D721Med (cell line): ENCODE measurements at regions not wholly inside any gene's neighbourhood (a gene's known extent, or its start where the extent isn't known, plus 50 kb on each side); places are given as distances from the start of the nearest gene placed in this dataset.

Source experiments
- DNase-seq: peaks from one replicate; pipeline ENCODE4 v3.0.0; 2011; ENCODE audit warnings: low spot score; ENCODE audit not compliant: insufficient read length
- FAIRE-seq: peaks from 2 replicates; lab custom pipeline; 2011; peaks lifted over from hg19 to GRCh38; lab: Jason Lieb, UNC
- TF ChIP-seq, protein P1 (sequence below): IDR thresholded peaks from 2 replicates; pipeline ENCODE4 v1.5.1; 2012; ENCODE audit warnings: mild to moderate bottlenecking, control low read depth; ENCODE audit not compliant: insufficient read depth; ENCODE audit errors: missing control alignments

DNA sequence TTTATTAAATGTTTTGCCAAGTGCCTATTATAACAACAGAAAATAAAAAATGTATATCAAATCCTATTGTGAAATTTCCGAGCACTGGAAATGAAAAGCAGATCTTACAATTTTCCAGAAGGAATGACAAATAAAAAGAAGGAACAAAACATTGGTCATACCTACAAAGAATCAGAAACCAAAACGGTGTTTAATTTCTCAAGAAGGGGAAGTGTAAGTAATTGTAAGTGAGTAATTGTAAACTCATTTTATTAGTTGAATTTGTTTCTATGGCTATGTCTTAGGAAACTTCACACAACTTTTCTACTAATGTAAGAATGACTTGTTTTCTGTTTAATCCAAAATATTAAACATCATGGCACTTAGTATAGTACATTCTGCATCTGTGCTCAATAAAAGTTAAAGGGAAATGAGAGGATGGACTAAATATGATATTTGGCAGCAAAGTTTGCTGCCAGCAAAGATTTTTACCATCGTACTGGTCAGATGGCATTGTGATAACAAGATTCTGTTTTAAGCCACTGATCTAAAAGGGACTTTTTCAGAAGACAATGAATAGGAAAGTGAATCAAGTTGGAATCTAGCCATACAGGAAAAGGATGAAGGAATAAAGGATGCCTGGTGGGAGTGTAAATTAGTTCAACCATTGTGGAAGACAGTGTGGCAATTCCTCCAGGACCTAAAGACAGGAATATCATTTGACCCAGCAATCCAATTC lies 232.4 kb downstream of the NFKBIZ start:
- TF ChIP-seq, protein P1, sequence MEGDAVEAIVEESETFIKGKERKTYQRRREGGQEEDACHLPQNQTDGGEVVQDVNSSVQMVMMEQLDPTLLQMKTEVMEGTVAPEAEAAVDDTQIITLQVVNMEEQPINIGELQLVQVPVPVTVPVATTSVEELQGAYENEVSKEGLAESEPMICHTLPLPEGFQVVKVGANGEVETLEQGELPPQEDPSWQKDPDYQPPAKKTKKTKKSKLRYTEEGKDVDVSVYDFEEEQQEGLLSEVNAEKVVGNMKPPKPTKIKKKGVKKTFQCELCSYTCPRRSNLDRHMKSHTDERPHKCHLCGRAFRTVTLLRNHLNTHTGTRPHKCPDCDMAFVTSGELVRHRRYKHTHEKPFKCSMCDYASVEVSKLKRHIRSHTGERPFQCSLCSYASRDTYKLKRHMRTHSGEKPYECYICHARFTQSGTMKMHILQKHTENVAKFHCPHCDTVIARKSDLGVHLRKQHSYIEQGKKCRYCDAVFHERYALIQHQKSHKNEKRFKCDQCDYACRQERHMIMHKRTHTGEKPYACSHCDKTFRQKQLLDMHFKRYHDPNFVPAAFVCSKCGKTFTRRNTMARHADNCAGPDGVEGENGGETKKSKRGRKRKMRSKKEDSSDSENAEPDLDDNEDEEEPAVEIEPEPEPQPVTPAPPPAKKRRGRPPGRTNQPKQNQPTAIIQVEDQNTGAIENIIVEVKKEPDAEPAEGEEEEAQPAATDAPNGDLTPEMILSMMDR: no peak
- DNase-seq (no peak), FAIRE-seq (no peak)

DNA sequence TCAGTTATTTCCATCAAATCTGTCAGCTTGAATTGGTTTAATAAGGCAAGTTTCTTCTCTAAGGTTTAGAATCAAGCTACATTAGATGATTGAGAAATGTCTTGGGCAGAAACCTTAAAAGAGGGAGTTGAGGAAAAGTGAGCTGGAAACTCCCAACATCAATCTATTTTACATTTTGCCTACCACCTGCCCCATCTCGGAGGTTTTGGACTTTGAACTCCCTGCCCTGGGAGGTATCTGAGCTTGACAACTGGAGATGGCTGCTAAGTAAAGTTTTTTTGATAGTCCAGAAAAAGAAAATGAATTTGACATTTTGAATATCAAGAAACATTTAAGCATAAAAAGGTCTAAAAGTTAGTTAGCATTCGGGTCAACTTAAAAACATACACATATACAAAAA lies 234.2 kb downstream of the NFKBIZ start:
- FAIRE-seq (no peak), DNase-seq (no peak)

GRCh38 chr3:102084006-102084405 lies 234.7 kb downstream of the NFKBIZ start:
- TF ChIP-seq, protein P1: no peak
- DNase-seq (no peak), FAIRE-seq (no peak)

More for the DNA sequence above, 234.2 kb downstream of the NFKBIZ start:
- TF ChIP-seq, protein P1: no peak

- TF ChIP-seq, protein P1: no peak
These were observed 235.4 kb downstream of the NFKBIZ start for GRCh38 chr3:102084704-102085103.

GRCh38 chr3:102085431-102086176 lies 236.3 kb downstream of the NFKBIZ start:
- DNase-seq (no peak), FAIRE-seq (no peak)
- TF ChIP-seq, protein P1: no peak

More at GRCh38 chr3:102084704-102085103, 235.4 kb downstream of the NFKBIZ start:
- no peak for FAIRE-seq
- DNase-seq: no peak

DNA sequence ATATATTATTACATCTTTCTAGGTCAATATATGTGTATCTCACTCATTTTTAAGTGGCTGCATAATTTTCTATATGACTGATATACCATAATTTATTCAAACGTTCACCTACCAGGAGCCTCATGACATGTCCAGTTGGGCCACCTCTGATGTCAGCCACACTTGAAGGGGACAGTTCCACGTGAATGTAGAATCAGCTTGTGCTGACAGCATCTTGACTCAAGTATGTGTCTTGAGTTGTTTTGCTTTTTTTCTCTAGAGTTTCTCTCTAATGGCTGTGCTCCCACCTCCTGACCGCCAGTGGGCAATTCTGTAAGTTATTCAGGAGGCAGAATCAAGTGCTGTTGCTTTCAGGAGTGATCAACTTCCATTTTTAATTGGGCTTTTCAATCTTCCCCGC lies 237.9 kb downstream of the NFKBIZ start:
- FAIRE-seq: no peak

More for the DNA sequence above, 237.9 kb downstream of the NFKBIZ start:
- TF ChIP-seq, protein P1: no peak
- DNase-seq: no peak
